ENCODE measurements at regions not wholly inside any gene's neighbourhood (a gene's known extent, or its start where the extent isn't known, plus 50 kb on each side); places are given as distances from the start of the nearest gene placed in this dataset.

- DNase-seq (ENCODE audit: low spot score): no peak
Observed at GRCh38 chr4:145347684-145348083, 134.0 kb upstream of the SMAD1 start.

DNA sequence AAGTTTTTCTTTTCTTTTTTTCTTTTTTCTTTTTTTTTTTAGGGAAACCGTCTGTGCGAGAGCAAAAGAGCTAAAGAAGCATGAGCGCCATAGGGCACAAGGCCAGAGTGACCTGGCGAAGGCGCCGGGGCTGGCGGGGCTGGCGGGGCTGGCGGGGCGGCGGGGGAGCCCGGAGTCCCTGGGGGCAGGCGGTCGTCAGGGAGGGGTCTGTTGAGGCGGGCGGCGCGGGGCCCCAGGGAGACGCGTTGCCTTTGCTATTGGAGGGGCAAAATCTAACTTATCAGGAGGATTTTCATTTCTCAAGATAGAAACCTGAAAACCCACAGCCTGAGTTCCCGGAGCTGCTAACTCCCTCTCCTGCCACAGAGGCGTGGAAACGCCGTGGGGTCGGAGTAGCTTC is 135.6 kb upstream of the SMAD1 start:
- no peak for DNase-seq (ENCODE audit: low spot score)

- no peak for DNase-seq (ENCODE audit: low spot score)
Observed at GRCh38 chr4:145345401-145345800, 136.3 kb upstream of the SMAD1 start.

DNA sequence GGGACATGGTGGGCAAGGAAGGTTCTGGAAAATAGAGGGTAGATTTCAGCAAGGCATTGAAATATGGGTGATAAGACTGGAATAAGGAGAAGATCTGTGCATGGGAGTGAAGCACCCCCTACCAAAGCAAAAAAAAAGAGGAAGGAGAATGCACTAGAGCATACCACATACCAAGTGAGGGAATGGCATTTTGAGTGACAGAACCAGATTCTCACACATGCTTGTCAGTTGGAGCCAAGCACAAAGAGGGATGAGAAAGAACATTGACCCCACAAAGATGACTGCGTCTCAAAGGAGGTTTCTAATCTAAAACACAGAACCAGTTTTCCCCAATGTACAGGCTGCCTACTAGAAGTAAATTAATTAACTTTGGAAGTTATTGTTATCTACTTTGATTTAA is 140.3 kb upstream of the SMAD1 start:
- DNase-seq (ENCODE audit: low spot score): no peak

- peak; percentile 7 for DNase-seq (ENCODE audit: low spot score)
Observed at GRCh38 chr4:145340071-145340675, 141.5 kb upstream of the SMAD1 start.

- DNase-seq (ENCODE audit: low spot score): no peak
Observed at GRCh38 chr4:145339075-145339725, 142.5 kb upstream of the SMAD1 start.

- no peak for DNase-seq (ENCODE audit: low spot score)
Observed at GRCh38 chr4:145338568-145338967, 143.1 kb upstream of the SMAD1 start.

- DNase-seq (ENCODE audit: low spot score): no peak
Observed at GRCh38 chr4:145337391-145337790, 144.3 kb upstream of the SMAD1 start.

GRCh38 chr4:145333786-145334185 is 147.9 kb upstream of the SMAD1 start:
- no peak for DNase-seq (ENCODE audit: low spot score)

GRCh38 chr4:145326491-145326890 is 146.1 kb upstream of the OTUD4 start:
- DNase-seq (ENCODE audit: low spot score): no peak

DNA sequence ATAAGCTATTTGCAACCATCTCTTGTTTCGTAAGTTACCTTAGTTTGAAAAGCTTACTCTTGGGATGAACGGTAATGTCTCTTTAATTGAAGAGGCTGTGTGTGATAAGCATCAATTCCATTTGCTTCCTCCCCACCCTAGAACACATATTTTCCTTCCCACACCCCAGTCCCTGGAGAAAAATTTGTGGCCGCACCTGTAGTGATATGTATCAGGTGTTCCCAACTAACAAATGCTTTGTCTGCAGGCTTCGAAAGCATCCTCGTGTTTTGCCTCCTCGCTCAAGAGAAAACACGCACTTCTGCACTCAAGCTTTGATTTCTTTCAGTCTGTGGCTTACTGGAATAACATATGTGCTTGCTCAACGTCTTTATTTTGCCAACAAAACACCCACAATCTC is 143.8 kb upstream of the OTUD4 start:
- DNase-seq (ENCODE audit: low spot score): no peak

- DNase-seq (ENCODE audit: low spot score): no peak
Observed at GRCh38 chr4:145320294-145320693, 139.9 kb upstream of the OTUD4 start.

- no peak for DNase-seq (ENCODE audit: low spot score)
Observed at GRCh38 chr4:145319751-145320150, 139.4 kb upstream of the OTUD4 start.

- DNase-seq (ENCODE audit: low spot score): no peak
Observed at GRCh38 chr4:145316897-145317574, 136.6 kb upstream of the OTUD4 start.

GRCh38 chr4:145315811-145316225 is 135.4 kb upstream of the OTUD4 start:
- DNase-seq (ENCODE audit: low spot score): no peak

DNA sequence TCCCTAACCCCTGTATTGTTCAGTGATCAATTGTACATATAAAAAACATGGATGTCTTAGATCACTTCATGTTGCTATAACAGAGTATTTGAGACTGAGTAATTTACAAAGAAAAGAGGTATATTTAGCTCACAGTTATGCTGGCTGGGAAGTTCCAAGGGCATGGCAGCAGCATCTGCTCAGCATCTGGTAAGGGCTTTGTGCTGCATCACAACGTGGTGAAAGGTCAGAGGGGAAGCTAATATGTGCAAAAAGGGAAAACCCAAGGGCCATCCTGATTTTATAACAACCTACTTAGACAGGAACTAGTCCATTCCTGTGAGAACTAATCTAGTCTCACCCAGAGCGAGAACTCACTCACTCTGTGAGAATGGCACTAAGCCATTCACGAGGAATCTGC is 128.2 kb upstream of the OTUD4 start:
- DNase-seq (ENCODE audit: low spot score): no peak

DNA sequence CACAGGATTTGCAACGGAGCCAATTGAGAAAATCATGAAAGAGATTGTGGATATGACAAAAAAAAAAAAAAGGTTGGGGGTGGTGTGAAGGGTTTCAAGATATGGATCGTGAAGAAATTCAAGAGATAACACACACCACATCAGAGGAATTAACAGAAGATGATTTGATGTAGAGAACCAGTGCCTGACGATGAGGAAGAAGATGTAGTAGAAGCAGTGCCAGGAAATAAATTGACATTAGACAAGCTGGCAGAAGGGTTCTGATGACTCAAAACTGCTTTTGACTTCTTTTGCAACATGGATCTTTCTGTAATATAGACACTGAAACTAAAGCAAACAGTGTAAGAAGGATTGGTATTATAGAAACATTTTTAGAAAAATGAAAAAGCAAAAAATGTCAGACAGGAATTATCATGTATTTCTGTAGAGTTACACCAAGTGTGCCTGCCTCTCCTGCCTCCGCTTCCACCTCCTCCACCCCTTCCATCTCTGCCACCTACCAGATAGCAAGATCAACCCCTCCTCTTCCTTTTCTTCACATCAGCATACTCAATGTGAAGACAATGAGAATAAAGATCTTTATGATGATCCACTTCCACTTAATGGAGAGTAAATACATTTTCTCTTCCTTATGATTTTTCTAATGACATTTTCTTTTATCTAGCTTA is 127.5 kb upstream of the OTUD4 start:
- no peak for DNase-seq (ENCODE audit: low spot score)

DNA sequence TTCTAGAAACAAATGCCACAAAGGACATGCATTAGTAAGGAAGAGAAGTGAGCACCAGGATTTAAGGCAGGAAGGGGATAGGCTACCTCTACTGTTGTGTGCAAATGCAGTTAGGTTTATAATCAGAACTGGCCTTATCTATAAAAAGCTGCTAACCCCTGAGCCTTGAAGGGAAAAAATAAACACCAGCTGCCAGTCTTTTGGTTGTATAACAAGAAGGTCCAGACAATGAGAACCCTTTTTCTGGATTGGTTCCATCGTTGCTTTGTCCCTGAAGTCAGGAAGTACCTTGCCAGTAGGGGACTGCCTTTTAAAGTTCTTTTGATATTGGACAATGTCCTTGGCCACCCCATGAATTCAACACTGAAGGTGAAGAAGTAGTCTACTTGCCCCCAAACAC is 126.7 kb upstream of the OTUD4 start:
- DNase-seq (ENCODE audit: low spot score): no peak

DNA sequence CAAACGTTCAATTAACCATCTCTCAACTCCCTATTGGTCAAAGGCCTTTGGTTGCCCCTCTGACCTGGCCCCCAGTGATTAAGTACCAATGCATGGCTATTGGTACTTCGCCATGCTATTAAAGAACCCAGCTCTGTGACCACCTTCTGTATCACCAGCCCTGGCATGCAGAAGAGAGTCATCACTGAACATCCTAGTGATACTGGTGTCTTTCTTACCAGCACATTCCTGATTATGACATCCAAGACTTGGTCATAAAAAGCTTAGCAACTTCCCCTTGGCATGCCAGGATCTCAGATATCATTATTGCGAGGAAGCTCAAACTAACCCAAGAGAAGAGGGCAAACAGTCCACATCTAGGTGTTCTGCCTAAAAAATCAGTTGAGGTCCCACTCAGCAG is 122.3 kb upstream of the OTUD4 start:
- no peak for DNase-seq (ENCODE audit: low spot score)

DNA sequence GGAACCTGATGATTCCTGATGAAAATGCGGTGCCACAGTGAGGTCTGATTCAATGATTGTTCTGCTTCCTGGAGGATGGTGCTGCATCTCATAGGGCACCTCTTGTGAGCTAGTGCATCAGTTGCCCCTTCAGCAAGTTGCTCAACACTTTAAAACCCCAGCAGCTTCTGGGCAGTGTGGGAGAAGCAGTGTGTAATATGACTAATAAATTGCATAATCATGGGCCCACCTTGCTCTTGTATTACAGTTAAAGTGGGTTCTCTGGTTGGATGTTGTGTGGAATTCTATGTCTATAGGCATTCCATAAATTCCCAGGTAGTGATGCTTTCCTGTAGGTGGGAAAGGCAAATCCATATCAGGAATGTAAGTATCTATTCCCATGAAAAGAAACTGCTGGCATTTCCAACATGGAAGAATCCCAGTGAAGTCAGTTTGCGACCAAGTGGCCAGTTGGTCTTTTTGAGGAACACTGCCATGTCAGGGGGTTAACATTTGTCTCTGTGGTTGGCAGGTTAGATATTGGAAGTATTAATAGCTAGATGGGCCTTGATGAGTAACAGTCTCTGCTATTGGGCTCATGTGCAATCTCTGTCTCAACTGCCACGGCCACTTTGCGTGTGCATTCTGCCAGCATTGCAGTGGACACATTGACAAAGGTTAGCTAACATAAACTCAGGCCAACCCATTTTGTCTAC is 121.1 kb upstream of the OTUD4 start:
- no peak for DNase-seq (ENCODE audit: low spot score)

DNA sequence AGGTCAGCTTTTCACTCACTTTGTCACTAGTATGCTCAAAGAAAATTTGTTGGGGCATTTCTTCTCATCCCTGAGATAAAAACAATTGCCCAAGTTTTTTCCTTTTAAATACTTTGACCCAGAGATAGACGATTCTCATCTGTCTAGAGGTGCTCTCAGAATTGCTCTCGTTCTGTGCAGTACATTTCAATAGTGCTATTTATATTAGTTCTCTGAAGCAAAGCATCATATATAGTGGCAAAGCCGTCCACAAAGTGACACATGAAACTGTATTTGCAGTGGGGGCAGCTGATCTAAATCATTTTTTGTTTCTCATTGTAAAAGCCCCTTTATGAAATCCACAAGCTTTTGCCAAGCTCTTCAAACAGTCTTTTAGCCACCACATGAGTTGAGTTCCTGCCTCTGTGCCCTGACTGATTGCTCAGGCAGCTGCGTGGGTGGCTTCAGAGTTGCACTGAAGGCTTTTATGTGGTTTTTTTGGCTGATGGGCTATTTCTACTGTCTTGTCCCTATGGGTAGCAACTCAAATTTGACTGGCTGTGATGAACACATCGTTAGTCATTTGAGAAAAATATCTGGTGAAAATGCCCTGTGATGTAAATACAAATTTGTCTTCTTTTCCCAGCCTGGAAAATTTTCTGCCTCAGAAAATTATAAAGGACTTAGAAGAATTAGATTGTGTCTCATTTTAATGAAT is 119.1 kb upstream of the OTUD4 start:
- DNase-seq (ENCODE audit: low spot score): no peak
